IMR-90 (cell line): ENCODE measurements at regions not wholly inside any gene's neighbourhood (a gene's known extent, or its start where the extent isn't known, plus 50 kb on each side); places are given as distances from the start of the nearest gene placed in this dataset.

ENCODE experiments used
- ATAC-seq: fragments of 200-7000 bp; cut with Tn5 transposase; 2 replicates; pipeline ENCODE4 v1.9.1; 2020; ENCODE audit warnings: low read depth, mild to moderate bottlenecking, moderate library complexity
- BruUV-seq: library from RNA; stranded (reverse); fragments of 400-500 nt; replicated peaks from 2 replicates; lab custom pipeline; 2021; lab: Mats Ljungman, UMichigan
- CTCF ChIA-PET: fragments of 300-600 bp; formaldehyde crosslinking; extraction: SDS; loops from one replicate; lab custom pipeline; 2021; ENCODE audit warnings: antibody characterized with exemption; lab: Yijun Ruan, JAX
- POLR2A ChIA-PET: fragments of 300-600 bp; sonication (Branson Sonifier 250); formaldehyde crosslinking; loops from one replicate; lab custom pipeline; 2022; ENCODE audit warnings: antibody characterized with exemption; ENCODE audit not compliant: unreplicated experiment; lab: Charles Lee
- DNase-seq: peaks from one replicate; pipeline ENCODE4 v3.0.0; 2013
- H2AFZ ChIP-seq: replicated peaks from 2 replicates; pipeline ENCODE3; 2013; ENCODE audit warnings: low read length, mild to moderate bottlenecking; ENCODE audit not compliant: poor library complexity
- H2AK5ac ChIP-seq: 2 replicates; pipeline ENCODE4 v1.6.1; 2013; ENCODE audit warnings: low read depth, low read length, inconsistent platforms
- H2AK9ac ChIP-seq: replicated peaks from 2 replicates; pipeline ENCODE3; 2013; ENCODE audit warnings: mild to moderate bottlenecking, low read depth, low read length, moderate library complexity; ENCODE audit not compliant: poor library complexity
- H2BK120ac ChIP-seq: 2 replicates; pipeline ENCODE4 v1.6.1; 2013; ENCODE audit warnings: low read depth, low read length, inconsistent platforms
- H2BK15ac ChIP-seq: 3 replicates; pipeline ENCODE4 v1.6.1; 2013; ENCODE audit warnings: low read depth, low read length, inconsistent platforms
- H2BK20ac ChIP-seq: 2 replicates; pipeline ENCODE4 v1.6.1; 2013; ENCODE audit warnings: low read depth, mild to moderate bottlenecking, inconsistent platforms, low read length, moderate library complexity
- H2BK5ac ChIP-seq: 2 replicates; pipeline ENCODE4 v1.6.1; 2013; ENCODE audit warnings: mild to moderate bottlenecking, low read depth, low read length, inconsistent platforms; ENCODE audit not compliant: poor library complexity, severe bottlenecking
- H3K14ac ChIP-seq: replicated peaks from 2 replicates; pipeline ENCODE4 v1.6.1; 2013; ENCODE audit warnings: low read depth, low read length, inconsistent platforms
- H3K18ac ChIP-seq: 2 replicates; pipeline ENCODE4 v1.6.1; 2013; ENCODE audit warnings: low read depth, low read length, control low read depth
- H3K23ac ChIP-seq: 2 replicates; pipeline ENCODE4 v1.6.1; 2013; ENCODE audit warnings: low read depth, low read length, inconsistent platforms
- H3K27ac ChIP-seq: 2 replicates; pipeline ENCODE4 v1.5.1; 2013; ENCODE audit warnings: mild to moderate bottlenecking, control low read depth, low read length; ENCODE audit not compliant: insufficient read depth
- H3K27me3 ChIP-seq: 2 replicates; pipeline ENCODE4 v1.6.1; 2013; ENCODE audit warnings: low read length; ENCODE audit not compliant: control insufficient read depth, insufficient read depth
- H3K36me3 ChIP-seq: 2 replicates; pipeline ENCODE4 v1.6.1; 2013; ENCODE audit warnings: low read length, mixed read lengths; ENCODE audit not compliant: control insufficient read depth, insufficient read depth
- H3K4ac ChIP-seq: 2 replicates; pipeline ENCODE4 v1.6.1; 2013; ENCODE audit warnings: low read depth, low read length, inconsistent platforms
- H3K4me1 ChIP-seq: 2 replicates; pipeline ENCODE4 v1.6.1; 2013; ENCODE audit warnings: low read length, mixed read lengths; ENCODE audit not compliant: control insufficient read depth, insufficient read depth
- H3K4me2 ChIP-seq: 2 replicates; pipeline ENCODE4 v1.6.1; 2013; ENCODE audit warnings: low read depth, mild to moderate bottlenecking, control low read depth, low read length, moderate library complexity
- H3K4me3 ChIP-seq: 2 replicates; pipeline ENCODE4 v1.5.1; 2013; ENCODE audit warnings: low read depth, mild to moderate bottlenecking, control low read depth, low read length, moderate library complexity; ENCODE audit not compliant: insufficient read depth
- H3K56ac ChIP-seq: 2 replicates; pipeline ENCODE4 v1.6.1; 2013; ENCODE audit warnings: low read length, inconsistent platforms; ENCODE audit not compliant: insufficient read depth; ENCODE audit errors: extremely low read depth
- H3K79me1 ChIP-seq, 2 experiments: 2 replicates each; pipeline ENCODE4 v1.6.1; 2013; ENCODE audit warnings: low read length in 2 of 2, inconsistent platforms in 1 of 2, low read depth in 1 of 2
- H3K9ac ChIP-seq: 2 replicates; pipeline ENCODE4 v1.6.1; 2013; ENCODE audit warnings: low read depth, low read length, control low read depth
- H3K9me1 ChIP-seq: 2 replicates; pipeline ENCODE4 v1.6.1; 2013; ENCODE audit warnings: low read length, inconsistent platforms; ENCODE audit not compliant: insufficient read depth
- H3K9me3 ChIP-seq: 2 replicates; pipeline ENCODE4 v1.6.1; 2013; ENCODE audit warnings: low read length; ENCODE audit not compliant: control insufficient read depth, insufficient read depth
- H4K20me1 ChIP-seq: 2 replicates; pipeline ENCODE4 v1.6.1; 2013; ENCODE audit warnings: low read length, inconsistent platforms; ENCODE audit not compliant: insufficient read depth
- H4K5ac ChIP-seq: 2 replicates; pipeline ENCODE4 v1.6.1; 2013; ENCODE audit warnings: mild to moderate bottlenecking, low read depth, low read length, control low read depth
- H4K8ac ChIP-seq, 2 experiments: 2 replicates each; pipeline ENCODE4 v1.6.1; 2013; ENCODE audit warnings: low read depth in 2 of 2, low read length in 2 of 2, control low read depth in 1 of 2, inconsistent platforms in 1 of 2
- H4K91ac ChIP-seq: 2 replicates; pipeline ENCODE4 v1.6.1; 2013; ENCODE audit warnings: low read depth, low read length, inconsistent platforms; ENCODE audit not compliant: insufficient read depth
- WGBS, 2 experiments: methylation state at CpG; one replicate each; pipeline versions ENCODE4 v1.1.5 to v1.1.7; 2013; ENCODE audit warnings: missing lambda C conversion rate in 2 of 2; ENCODE audit not compliant: insufficient read length in 1 of 2; ENCODE audit errors: extremely low coverage in 2 of 2; 5-methylcytosine and 5-hydroxymethylcytosine counted together
- dilution Hi-C: fragments of 300-500 bp; cut with HindIII; formaldehyde crosslinking; loops from one replicate; pipeline ENCODE4 v1.14.3; 2018; ENCODE audit warnings: low sequenced_read_pairs; ENCODE audit not compliant: unreplicated experiment
- in situ Hi-C: fragments of 300-500 bp; cut with MboI; formaldehyde crosslinking; loops from 3 replicates; pipeline ENCODE4 v1.14.3; 2019; ENCODE audit warnings: low sequenced_read_pairs, inconsistent platforms, mixed read lengths
- intact Hi-C: fragments of 100-400 bp; cut with micrococcal nuclease; formaldehyde crosslinking; loops from 2 replicates; pipeline ENCODE4 v1.10.0; 2022
- TF ChIP-seq, protein P1 (sequence below): conservative IDR thresholded peaks from 2 replicates; pipeline ENCODE4 v1.5.1; 2012; ENCODE audit warnings: mild to moderate bottlenecking, low read depth, low read length, improper control_type of control experiment

DNA sequence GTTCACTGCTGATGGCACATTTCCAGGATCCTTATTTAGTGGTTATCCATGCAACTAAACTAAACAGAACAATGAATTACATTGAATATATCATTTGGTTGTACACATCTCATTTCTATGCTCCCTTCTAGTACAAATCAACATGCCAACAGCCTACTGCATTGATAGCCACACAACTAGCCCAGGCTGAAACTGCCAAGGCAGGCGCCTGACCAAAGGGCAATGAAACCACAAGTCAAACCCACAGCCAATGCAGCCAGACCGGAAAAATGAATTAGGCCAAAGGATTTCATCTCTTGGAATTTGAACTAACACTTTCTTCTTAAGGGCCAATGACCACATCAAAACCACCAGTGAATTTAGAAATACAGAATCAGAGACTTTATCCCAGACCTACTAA lies 196.4 kb downstream of the NOL4 start:
- H3K14ac ChIP-seq: no peak overlapping the region
- H4K91ac ChIP-seq: no peak overlapping the region
- H3K56ac ChIP-seq: no peak overlapping the region
- TF ChIP-seq, protein P1, sequence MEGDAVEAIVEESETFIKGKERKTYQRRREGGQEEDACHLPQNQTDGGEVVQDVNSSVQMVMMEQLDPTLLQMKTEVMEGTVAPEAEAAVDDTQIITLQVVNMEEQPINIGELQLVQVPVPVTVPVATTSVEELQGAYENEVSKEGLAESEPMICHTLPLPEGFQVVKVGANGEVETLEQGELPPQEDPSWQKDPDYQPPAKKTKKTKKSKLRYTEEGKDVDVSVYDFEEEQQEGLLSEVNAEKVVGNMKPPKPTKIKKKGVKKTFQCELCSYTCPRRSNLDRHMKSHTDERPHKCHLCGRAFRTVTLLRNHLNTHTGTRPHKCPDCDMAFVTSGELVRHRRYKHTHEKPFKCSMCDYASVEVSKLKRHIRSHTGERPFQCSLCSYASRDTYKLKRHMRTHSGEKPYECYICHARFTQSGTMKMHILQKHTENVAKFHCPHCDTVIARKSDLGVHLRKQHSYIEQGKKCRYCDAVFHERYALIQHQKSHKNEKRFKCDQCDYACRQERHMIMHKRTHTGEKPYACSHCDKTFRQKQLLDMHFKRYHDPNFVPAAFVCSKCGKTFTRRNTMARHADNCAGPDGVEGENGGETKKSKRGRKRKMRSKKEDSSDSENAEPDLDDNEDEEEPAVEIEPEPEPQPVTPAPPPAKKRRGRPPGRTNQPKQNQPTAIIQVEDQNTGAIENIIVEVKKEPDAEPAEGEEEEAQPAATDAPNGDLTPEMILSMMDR: no peak
- BruUV-seq: no TSS peak
- H3K79me1 ChIP-seq: no peaks in the 10 kb centered on the region
- no peaks in the 10 kb centered on the region; the same call in 1 of the 2 replicates for H3K9me3 ChIP-seq
- H4K5ac ChIP-seq: no peak overlapping the region
- dilution Hi-C loops: no loop called here
- ATAC-seq (no peak), DNase-seq (no peak)
- no peak overlapping the region for H3K4me3 ChIP-seq
- in situ Hi-C loops: no loop called here
- no peak overlapping the region for H2AK9ac ChIP-seq
- WGBS, 2 experiments: no CpG with 5 or more reads among the region's 2 CpGs
- POLR2A ChIA-PET: no interaction called here
- no peak overlapping the region for H2BK120ac ChIP-seq
- H2BK20ac ChIP-seq: no peak overlapping the region
- H3K27me3 ChIP-seq: no peaks in the 10 kb centered on the region
- no peak overlapping the region for H3K9ac ChIP-seq
- intact Hi-C loops: no loop called here
- H3K9me1 ChIP-seq: no peaks in the 10 kb centered on the region
- no peaks in the 10 kb centered on the region for H3K36me3 ChIP-seq
- CTCF ChIA-PET: no interaction called here
- H2AFZ ChIP-seq: no peak overlapping the region
- no peak overlapping the region for H3K18ac ChIP-seq
- no peaks in the 10 kb centered on the region for H3K4me1 ChIP-seq
- no peak overlapping the region for H2BK5ac ChIP-seq
- H3K4me2 ChIP-seq: no peak overlapping the region
- no peak overlapping the region for H3K27ac ChIP-seq
- no peak overlapping the region for H3K4ac ChIP-seq
- no peak overlapping the region for H4K8ac ChIP-seq
- H3K23ac ChIP-seq: no peak overlapping the region
- no peak overlapping the region for H2AK5ac ChIP-seq
- no peak overlapping the region for H2BK15ac ChIP-seq
- H4K20me1 ChIP-seq: no peaks in the 10 kb centered on the region
